Mononuclear cell (primary cell): ENCODE measurements at regions not wholly inside any gene's neighbourhood (a gene's known extent, or its start where the extent isn't known, plus 50 kb on each side); places are given as distances from the start of the nearest gene placed in this dataset.

Source experiments
- H3K27me3 ChIP-seq: 2 replicates; pipeline ENCODE4 v1.6.0; 2011; ENCODE audit warnings: low read length, control low read depth; ENCODE audit not compliant: insufficient read depth
- H3K4me1 ChIP-seq: 2 replicates; pipeline ENCODE4 v1.5.1; 2011; ENCODE audit warnings: mild to moderate bottlenecking, low read length, control low read depth; ENCODE audit not compliant: insufficient read depth
- H3K4me3 ChIP-seq: 2 replicates; pipeline ENCODE4 v1.5.1; 2011; ENCODE audit warnings: mild to moderate bottlenecking, low read length, moderate library complexity
- H3K9me3 ChIP-seq: 2 replicates; pipeline ENCODE4 v1.5.1; 2011; ENCODE audit warnings: low read depth, mild to moderate bottlenecking, control low read depth, low read length

GRCh38 chr1:56190806-56191365, 388.5 kb downstream of the PLPP3 start:
- Histone ChIP-seq H3K4me3 (no peak overlapping the region), H3K27me3 (no peaks in the 10 kb centered on the region), H3K4me1 (no peaks in the 10 kb centered on the region), H3K9me3 (no peaks in the 10 kb centered on the region)

DNA sequence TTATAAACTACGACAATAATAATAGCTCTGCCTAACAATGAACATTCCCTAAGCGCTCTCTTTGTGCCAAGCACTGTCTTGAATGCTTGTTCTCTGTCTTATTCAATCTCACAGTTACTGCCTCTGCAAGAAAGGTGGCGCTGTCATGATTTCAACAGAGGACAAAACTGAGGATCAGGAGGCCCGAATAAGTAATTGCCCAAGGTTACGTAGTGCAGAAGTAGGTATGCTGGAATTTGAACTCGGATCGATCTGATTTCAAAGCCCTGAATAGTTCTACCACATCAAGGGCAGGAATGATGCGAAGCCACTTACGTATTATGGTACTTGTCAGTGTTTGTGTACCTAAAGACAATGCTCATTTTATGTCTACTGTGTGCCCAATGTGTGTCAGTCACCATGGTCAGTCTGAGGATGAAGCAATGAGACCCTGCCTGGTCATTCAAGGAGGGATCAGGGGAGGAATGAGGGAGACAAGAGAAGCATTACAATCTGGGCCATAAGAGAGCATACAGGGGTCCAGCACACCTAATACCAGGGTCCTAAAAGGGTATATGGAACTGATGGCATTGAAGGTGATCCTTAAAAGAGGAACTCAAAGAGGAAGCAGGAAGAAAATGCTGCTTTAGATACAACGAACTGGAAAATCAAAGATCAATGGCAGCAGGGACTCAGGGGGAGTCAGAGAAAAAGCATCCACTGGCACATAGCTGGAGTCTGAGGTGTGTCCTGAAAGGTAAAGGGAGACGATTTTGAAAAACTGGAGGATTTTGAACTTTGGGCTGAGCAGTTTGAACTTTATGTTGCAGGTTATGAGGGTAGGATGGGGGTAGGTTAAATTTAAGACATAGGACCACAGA, 389.2 kb downstream of the PLPP3 start:
- no peaks in the 10 kb centered on the region for H3K4me1 ChIP-seq
- H3K9me3 ChIP-seq = no peaks in the 10 kb centered on the region
- no peaks in the 10 kb centered on the region for H3K27me3 ChIP-seq
- no peak overlapping the region for H3K4me3 ChIP-seq

GRCh38 chr1:56189454-56189853, 389.9 kb downstream of the PLPP3 start:
- Histone ChIP-seq H3K27me3 (no peaks in the 10 kb centered on the region), H3K4me3 (no peak overlapping the region), H3K9me3 (no peaks in the 10 kb centered on the region), H3K4me1 (no peaks in the 10 kb centered on the region)

- Histone ChIP-seq H3K4me1 (no peaks in the 10 kb centered on the region), H3K9me3 (no peaks in the 10 kb centered on the region), H3K27me3 (no peaks in the 10 kb centered on the region), H3K4me3 (no peak overlapping the region)
Observed at GRCh38 chr1:56188855-56189254, 390.5 kb downstream of the PLPP3 start.

DNA sequence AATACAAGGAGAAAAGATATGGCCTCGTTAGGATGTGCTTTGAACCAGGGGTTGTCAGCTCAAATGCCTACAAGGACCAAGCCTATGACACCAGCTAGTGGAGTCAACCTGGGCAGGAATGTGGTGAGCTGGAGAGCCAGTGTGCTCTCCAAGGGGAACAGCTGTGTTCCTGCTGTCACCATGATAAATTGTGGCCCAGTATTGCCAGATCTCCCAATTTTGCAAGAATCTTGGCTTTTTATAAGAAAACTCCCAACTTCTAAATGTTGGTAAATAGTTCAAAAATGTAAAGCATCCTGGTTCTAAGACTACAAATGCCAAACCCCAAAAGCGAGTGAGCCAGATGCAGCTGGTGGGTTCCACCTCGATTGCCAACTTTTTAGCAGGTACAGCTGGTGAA, 391.1 kb downstream of the PLPP3 start:
- H3K9me3 ChIP-seq = no peaks in the 10 kb centered on the region
- H3K4me3 ChIP-seq = no peak overlapping the region
- no peaks in the 10 kb centered on the region for H3K27me3 ChIP-seq
- no peaks in the 10 kb centered on the region for H3K4me1 ChIP-seq

DNA sequence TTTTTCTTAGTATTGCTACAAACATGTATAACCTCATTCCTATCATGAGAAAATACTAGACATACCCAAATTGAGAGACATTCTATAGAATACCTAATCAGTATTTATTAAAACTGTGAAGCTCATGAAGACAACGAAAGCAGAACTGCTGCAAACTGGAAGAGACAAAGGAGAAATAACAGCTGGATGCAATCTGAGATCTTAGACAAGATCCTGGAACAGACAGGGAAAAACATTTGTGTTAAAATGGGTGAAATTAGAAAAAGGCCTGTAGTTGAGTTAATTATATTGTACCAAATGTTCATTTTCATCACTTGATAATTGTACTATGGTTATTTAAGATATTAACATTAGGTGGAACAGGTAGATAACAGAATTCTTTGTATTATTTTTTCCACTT, 392.0 kb downstream of the PLPP3 start:
- Histone ChIP-seq H3K4me1 (no peaks in the 10 kb centered on the region), H3K9me3 (no peaks in the 10 kb centered on the region)

DNA sequence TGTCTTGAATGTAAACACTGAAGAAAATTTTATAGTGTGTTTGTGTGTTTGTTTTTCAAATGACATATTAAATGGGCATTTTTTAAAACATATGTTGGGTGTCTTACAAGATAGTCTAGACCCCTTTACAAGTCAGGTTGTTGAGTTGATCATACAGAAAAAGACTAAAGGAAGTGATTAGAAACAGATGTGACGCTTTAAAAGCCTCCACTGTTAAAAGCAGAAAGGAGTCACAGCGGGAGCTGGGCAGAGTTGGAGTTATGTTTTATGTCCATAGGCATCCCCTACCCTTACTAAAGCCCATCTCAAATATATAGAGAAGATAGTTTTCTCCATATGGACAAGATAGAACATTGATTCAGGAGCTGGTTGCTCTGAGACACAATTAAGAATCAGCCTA, 393.9 kb downstream of the PLPP3 start:
- Histone ChIP-seq H3K27me3 (no peaks in the 10 kb centered on the region), H3K4me3 (no peak overlapping the region), H3K9me3 (no peaks in the 10 kb centered on the region), H3K4me1 (no peaks in the 10 kb centered on the region)

More for the DNA sequence above, 392.0 kb downstream of the PLPP3 start:
- no peaks in the 10 kb centered on the region for H3K27me3 ChIP-seq
- no peak overlapping the region for H3K4me3 ChIP-seq

DNA sequence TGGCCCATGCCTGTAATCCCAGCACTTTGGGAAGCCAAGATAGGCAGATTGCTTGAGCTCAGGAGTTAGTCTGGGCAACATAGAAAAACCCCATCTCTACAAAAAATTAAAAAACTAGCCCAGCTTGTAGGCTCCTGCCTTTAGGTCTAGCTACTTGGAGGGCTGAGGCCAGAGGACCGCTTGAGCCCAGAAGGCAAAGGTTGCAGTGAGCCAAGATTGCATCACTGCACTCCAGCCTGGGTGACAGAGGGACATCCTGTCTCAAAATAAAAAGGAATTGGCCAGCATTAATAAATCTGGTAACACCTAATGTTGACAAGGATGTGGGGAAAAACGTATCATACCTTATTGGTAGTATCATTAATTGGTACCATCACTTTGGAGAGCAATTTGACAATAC, 396.2 kb downstream of the PLPP3 start:
- no peaks in the 10 kb centered on the region for H3K27me3 ChIP-seq
- no peaks in the 10 kb centered on the region for H3K4me1 ChIP-seq
- no peak overlapping the region for H3K4me3 ChIP-seq
- no peaks in the 10 kb centered on the region for H3K9me3 ChIP-seq

DNA sequence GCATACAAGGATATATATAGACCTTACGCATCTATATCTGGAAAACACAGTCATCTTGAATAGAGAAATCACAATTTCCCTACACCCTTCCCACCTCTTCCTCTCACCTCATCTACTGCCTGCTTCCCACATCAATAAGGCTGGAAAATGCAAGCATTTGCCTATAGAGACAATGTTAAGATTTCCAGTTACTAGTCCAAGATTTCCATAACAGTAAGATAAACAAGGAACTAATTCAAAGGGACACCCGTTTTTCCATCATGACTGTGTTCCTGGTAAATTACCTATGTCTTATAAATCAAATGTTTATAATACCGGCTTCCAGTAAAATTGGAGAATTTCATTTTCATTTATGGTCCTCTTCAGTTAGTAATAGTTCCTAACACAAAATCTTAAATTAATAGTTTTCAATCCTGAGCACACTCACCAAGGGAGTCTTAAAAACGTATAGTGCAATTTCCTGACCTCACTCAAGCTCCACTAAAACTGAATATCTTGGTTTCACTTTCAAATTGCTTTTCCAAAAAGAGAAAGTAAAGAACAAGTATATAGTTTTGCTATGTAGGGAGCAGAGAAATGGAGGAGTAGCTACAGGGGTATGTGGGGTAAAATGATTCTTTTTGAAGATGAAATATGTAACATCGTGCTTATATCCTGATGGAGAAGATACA, 398.7 kb downstream of the PLPP3 start:
- Histone ChIP-seq H3K9me3 (no peaks in the 10 kb centered on the region), H3K4me3 (no peak overlapping the region), H3K4me1 (no peaks in the 10 kb centered on the region), H3K27me3 (no peaks in the 10 kb centered on the region)

GRCh38 chr1:56179543-56179942, 399.8 kb downstream of the PLPP3 start:
- H3K4me1 ChIP-seq = no peaks in the 10 kb centered on the region
- no peak overlapping the region for H3K4me3 ChIP-seq
- H3K9me3 ChIP-seq = no peaks in the 10 kb centered on the region
- no peaks in the 10 kb centered on the region for H3K27me3 ChIP-seq

DNA sequence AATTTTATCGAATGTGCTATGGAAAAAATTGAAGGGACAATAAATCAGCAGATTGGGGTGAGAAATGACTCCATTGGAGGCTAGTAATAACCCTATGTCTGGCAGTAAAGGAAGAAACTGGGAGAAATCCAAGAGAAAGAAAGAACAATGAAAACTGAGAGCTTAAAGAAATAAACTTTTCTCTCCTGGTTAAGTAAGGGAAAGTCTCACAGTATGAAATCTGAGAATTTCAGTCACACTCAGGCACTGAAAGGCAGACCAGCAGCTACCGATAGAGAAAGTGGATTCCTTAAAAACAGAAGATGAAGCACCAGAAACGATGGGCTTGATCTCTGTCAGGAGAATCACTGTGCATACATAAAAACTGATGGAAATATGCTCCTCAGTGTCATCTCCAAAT, 404.2 kb downstream of the PLPP3 start:
- Histone ChIP-seq H3K4me1 (no peaks in the 10 kb centered on the region), H3K4me3 (no peak overlapping the region), H3K27me3 (no peaks in the 10 kb centered on the region), H3K9me3 (no peaks in the 10 kb centered on the region)

- H3K4me1 ChIP-seq = no peaks in the 10 kb centered on the region
- H3K4me3 ChIP-seq = no peak overlapping the region
- H3K27me3 ChIP-seq = no peaks in the 10 kb centered on the region
Observed at GRCh38 chr1:56174176-56174885, 405.0 kb downstream of the PLPP3 start.

GRCh38 chr1:56173736-56174135, 405.6 kb downstream of the PLPP3 start:
- Histone ChIP-seq H3K27me3 (no peaks in the 10 kb centered on the region), H3K9me3 (no peaks in the 10 kb centered on the region), H3K4me1 (no peaks in the 10 kb centered on the region), H3K4me3 (no peak overlapping the region)

More at GRCh38 chr1:56174176-56174885, 405.0 kb downstream of the PLPP3 start:
- no peaks in the 10 kb centered on the region for H3K9me3 ChIP-seq

- no peaks in the 10 kb centered on the region for H3K4me1 ChIP-seq
- H3K4me3 ChIP-seq = no peak overlapping the region
- no peaks in the 10 kb centered on the region for H3K27me3 ChIP-seq
- no peaks in the 10 kb centered on the region for H3K9me3 ChIP-seq
Observed at GRCh38 chr1:56171670-56172069, 407.7 kb downstream of the PLPP3 start.

GRCh38 chr1:56170784-56171320, 408.5 kb downstream of the PLPP3 start:
- Histone ChIP-seq H3K27me3 (no peaks in the 10 kb centered on the region), H3K4me3 (no peak overlapping the region), H3K9me3 (no peaks in the 10 kb centered on the region), H3K4me1 (no peaks in the 10 kb centered on the region)
